NCI-H1105 treated with DMSO at 0.1 percent for 48 hours (cell line): ENCODE measurements at regions not wholly inside any gene's neighbourhood (a gene's known extent, or its start where the extent isn't known, plus 50 kb on each side); places are given as distances from the start of the nearest gene placed in this dataset.
"Not testable (repeated sequence)": the region's sequence is repeated elsewhere in the genome, so short reads cannot be mapped to it uniquely, and the experiment has no call there.

ENCODE experiments used
- DNase-seq: peaks from one replicate; lab custom pipeline; 2025; lab: John Stamatoyannopoulos, UW

DNA sequence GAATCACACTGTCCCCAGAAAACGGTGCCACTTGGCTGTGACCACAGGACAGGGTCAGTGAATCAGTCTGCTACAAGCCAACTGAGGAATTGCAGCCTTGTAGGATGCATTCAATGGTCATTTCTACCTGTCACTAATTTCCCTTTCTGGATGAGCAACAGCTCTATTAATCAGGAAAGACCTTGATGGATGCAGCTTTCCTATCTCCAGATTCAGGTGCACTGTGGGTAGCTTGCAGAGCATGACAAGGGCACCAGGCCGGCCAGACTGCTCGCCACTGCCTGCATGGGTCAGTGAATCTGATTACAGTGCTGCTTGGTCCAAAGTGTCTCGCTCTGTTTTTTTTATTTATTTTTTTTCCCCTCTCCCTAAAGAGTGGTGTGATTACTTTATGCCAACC lies 506.8 kb upstream of the AUTS2 start:
- no peak for DNase-seq

DNA sequence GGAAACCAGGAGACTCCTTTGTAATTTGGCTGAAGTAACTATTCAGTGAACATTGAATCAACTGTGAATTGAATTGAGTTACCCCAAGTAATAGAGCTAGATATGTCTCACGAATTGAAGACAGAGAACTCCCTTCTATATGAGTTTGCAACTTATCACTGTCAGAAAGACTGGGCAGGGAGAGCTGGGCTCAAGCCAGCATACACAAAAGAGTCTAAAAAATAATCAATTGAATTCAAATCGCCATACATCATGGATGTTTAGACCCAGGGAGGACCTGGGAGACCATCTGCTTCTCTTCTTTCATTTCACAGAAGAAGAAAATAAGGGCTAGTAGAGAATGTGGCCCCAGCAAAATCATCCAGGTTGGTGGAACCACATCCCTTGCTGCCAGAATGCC lies 503.1 kb upstream of the AUTS2 start:
- DNase-seq = no peak

DNA sequence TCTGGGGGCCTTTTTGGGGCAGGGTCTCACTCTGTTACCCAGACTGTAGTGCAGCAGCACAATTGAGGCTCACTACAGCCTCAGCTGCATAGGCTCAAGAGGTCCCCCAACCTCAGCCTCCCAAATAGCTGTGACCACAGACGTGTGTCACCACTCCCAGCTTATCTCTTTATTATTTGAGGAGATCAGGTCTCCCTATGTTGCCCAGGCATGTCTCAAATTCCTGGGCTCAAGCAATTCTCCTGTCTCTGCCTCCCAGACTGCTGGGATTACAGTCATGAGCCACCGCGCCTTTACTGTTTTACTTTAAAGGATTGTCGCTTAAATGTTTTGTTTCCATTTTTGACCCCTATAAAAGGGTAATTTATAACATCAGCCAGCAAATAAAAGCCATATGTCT lies 502.6 kb upstream of the AUTS2 start:
- no peak for DNase-seq

DNA sequence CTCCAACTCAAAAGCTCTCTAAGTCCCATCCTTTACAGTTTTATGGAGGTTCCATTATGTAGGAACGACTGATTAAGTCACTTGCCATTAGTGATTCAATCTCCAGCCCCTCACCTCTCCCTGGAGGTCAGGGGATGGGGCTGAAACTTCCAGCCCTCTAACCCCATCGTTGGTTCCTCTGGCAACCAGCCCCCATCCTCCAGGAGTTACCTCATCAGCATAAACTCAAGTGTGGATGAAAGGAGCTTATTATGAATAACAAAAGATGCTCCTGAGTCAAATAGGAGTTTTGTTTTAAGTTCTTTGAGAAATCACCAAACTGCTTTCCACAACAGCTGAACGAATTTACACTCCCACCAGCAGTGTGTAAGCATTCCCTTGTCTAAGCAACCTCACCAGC lies 494.3 kb upstream of the AUTS2 start:
- no peak for DNase-seq

DNA sequence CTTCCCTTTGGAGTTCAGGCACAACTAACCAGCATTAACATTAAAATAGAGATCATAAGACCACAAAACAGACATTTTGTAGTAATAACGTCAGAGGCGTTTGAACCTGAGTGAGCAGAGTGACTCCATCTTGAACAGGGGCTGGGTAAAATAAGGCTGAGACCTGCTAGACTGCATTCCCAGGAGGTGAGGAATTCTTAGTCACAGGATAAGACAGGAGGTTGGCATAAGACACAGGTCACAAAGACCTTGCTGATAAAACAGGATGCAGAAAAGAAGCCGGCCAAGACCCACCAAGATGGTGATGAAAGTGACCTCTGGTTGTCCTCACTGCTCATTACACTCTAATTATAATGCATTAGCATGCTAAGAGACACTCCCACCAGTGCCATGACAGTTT lies 493.2 kb upstream of the AUTS2 start:
- DNase-seq = no peak

DNA sequence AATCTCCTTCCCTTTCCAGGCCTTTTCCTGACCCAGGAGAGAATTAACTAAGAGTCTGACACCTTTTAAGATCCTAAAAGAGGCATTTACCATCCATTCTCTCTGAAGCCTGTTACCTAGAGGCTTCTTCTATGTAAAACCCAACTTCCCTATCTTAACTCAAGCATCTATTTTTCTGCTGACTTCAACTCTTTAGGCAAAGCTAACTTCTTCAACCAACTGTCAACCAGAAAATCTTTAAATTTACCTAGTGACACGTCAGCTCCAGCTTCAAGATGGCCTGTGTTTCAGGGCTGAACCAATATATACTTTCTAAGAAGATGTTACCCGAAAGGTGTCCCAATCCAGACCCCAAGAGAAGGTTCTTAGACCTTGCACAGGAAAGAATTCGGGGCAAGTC lies 492.3 kb upstream of the AUTS2 start:
- no peak for DNase-seq

DNA sequence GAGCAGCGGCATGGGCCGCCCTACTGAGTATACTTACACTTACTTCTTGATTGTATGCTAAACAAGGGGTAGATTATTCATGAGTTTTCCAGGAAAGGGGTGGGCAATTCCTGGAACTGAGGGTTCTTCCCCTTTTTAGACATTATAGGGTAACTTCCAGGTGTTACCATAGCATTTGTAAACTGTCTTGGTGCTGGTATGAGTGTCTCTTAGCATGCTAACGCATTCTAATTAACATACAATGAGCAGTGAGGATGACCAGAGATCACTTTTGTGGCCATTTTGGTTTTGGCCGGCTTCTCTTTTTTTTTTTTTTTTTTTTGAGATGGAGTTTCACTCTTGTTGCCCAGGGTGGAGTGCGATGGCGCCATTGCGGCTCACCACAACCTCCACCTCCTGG lies 491.8 kb upstream of the AUTS2 start:
- DNase-seq = not testable (repeated sequence)

DNA sequence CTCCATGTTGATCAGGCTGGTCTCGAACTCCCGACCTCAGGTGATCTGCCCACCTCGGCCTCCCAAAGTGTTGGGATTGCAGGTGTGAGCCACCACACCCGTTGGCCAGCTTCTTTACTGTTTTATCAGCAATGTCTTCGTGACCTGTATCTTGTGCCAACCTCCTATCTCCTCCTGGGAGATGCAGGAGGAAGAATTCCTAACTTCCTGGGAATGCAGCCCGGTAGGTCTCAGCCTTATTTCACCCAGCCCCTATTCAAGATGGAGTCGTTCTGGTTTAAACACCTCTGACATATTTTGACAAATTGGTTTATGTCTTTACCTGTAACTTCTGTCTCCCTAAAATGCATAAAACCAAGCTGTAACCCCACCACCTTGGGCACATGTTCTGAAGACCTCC lies 491.3 kb upstream of the AUTS2 start:
- not testable (repeated sequence) for DNase-seq

DNA sequence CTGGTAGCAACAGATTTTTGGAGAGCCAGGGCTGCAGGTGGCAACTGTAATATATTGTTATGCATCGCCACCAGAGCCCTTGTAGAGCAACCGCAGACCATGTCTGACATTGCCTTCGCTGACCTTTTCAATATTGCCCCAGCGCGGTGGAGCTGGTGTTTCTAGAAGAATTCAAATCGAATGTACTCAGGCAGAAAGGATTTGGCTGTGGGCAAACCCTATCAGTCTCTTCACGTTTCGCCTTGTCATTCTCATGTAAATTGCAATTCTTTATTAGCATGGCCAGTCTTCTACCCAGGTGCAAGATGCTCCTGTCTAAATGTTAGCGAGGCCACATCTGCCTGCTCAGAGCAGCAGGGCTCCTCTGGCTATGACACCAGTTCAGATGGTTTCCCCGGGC lies 490.2 kb upstream of the AUTS2 start:
- no peak for DNase-seq

DNA sequence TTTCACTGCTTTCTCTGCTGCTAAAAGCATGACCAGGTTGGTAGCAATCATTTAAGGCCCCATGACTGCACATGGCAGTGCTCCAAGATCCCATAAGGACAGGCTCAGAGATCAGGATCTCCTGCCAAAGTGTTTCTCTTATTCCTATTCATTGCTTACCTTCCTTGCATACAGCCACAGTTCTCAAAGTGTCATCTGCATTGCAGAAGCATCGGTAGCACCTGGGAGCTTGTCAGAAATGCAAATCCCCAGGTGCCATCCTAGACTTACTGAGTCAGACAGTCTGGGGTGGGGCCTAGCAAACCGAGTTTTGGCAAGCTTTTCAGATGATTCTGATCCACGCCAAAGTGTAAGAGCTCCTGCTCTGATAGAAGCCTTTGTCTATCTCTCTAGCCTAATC lies 489.0 kb upstream of the AUTS2 start:
- DNase-seq = peak; percentile 9

DNA sequence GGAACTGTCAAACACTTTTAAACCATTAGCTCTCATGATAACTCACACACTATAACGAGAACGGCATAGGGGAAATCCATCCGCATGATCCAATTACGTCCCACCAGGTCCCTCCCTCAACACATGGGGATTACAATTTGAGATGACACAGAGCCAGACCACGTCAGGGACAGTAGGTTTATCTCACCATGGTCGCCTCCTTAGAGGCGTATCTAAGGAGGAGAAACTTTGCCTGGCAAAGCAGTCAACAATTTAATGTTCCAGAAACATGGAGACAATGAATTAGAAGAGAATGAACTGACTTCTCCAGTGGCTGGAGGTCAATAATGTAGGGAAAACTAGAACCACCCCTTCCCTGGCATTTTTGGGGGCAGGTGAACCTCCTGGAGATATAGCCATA lies 488.4 kb upstream of the AUTS2 start:
- no peak for DNase-seq

DNA sequence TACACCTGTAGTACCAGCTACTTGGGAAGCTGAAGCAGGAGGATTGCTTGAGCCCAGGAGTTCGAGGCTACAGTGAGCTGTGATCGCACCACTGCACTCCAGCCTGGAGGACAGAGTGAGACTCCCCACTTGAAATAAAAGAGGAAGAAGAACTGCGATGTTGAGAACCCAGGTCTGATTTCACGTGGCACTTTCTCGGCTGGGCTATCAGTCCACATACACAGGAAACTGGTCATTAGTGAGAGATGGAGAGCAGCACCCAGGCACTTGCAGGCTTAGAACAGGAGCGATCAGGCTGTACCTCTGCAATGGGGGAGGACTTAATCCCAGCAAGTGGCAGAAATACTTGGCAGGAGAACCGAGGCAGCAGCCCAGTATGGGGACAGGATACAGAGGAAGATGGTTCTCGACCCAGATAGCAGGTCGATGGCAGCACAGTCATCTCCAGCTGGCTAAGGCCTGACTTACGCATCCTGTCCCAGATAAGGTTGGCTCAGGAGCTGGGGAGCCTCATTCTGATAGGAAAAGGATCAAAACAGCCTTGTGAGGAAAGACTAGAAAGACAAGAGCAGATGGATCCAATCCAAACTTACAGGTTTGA lies 487.7 kb upstream of the AUTS2 start:
- no peak for DNase-seq

DNA sequence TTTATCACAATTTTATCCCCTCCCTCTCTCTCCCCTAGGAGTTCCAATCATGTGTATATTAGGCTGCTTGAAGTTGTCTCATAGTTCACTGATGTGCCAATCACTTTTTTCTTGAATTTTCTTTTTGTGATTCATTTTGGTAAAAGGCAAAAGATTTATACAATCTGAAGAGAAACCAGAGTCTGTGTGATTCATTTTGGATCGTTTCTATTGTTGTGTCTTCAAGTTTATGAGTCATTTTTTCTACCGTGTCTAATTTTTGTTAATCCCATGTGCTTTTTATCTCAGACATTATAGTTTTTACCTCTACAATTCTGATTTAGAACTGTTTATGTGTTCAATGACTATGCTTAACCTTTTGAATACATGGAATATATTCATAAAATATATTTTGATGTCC lies 483.9 kb upstream of the AUTS2 start:
- DNase-seq = no peak

DNA sequence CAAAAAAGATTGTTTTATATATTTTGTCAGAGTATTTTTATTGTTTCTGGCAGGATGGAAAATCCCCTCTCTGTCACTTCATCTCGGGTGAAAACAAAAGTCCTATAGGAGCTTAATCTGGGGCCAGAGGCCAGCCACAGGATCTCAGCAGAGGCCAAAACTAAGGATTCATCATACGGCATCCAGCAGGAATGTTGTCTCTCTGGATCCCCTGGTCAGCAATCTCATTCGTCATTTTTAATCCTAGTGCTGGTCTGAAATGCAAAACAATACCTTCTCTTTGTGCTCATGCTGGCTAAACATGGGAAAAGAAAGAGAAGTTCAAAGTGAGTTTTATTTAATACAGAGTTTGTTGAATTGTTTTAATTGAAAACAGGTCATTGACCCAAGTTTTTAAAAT lies 482.5 kb upstream of the AUTS2 start:
- DNase-seq = no peak

DNA sequence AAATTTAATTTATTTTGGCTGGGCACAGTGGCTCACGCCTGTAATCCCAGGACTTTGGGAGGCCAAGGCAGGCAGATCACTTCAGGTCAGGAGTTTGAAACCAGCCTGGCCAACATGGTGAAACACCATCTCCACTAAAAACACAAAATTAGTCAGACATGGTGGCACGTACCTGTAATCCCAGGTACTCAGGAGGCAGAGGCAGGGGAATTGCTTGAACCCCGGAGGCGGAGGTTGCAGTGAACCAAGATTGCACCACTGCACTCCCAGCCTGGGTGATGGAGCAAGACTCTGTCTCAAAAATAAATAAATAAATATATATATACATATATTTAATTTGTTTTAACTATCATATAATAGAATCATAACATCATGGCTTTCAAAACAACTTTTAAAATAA lies 482.1 kb upstream of the AUTS2 start:
- not testable (repeated sequence) for DNase-seq

DNA sequence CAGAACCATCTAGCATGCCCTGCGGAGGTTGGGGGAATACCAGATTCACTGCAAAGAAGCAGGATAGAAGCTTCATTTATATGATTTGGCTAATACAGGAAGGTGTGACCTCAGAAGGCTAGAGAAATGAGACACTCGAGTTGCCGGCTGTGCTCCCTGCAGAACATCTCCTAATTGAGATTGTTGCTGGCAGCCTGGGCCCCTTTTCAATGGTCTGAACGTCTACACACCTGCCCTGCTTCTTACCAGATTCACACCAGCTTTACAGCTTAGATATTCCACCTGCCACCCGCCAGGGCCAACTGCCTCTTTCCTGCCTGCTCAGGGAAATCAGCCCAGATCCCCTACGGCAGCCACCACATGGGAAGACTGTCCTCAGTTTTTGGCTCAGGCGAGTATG lies 475.3 kb upstream of the AUTS2 start:
- peak; percentile 22 for DNase-seq

DNA sequence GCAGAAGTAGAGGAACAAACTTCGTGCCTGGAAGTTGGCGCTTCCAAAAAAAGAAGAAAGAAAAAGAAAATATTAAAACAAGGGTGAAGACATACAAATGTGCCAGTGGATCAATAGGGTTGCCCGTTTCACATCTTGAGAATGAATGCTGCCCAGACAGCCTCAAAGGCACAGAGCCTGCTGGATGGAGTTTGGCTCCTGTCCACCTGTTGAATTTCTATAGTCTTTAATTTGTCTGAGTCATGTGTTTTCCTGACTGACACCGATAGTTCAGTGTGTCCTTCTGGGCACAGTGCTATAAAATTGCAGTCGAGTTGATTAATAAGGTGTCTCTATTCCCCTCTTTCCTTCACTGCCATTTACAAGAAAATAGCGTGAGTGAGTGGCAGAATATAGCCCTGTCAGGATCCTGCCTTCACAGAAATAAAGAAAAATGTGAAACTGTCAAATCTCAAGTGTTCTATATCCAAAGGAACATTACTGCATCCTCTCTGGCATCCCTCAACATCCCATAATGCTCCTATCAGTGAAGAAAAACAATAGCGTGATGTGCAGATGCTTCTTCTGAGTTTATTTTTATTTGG lies 471.3 kb upstream of the AUTS2 start:
- peak; percentile 41 for DNase-seq

DNA sequence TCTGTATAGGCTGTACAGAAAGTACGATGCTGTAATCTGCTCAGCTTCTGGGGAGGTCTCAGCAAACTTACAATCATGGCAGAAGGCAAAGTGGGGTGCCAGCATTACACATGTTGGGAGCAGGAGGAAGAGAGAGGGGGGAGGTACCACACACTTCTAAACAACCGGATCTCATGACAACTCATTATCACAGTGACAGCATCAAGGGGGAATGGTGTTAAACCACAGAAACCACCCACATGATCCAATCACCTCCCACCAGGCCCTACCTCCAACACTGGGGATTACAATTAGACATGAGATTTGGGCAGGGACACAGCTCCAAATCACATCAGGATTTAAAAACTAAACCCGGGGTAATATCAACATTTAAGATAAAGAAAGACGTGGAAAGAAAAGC lies 468.8 kb upstream of the AUTS2 start:
- DNase-seq = no peak

DNA sequence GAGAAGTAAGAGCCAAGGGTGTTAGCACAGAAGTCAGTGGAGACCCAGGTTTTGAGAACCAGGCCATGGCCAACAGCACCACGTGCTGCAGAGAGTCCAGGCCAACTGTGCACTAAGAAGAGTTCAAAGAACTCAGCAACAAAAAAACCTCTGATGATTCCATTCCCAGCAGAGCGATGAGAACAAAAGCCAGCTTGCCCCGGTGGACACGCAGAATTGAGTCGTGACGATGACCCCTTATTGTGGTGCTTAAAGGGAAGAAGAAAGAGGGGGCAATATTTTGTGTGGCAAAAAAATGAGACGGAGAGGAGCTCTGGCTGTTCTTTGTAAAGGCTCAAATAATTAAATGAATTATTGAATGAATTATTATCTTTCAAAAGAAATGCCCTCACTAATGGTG lies 468.3 kb upstream of the AUTS2 start:
- DNase-seq = no peak

DNA sequence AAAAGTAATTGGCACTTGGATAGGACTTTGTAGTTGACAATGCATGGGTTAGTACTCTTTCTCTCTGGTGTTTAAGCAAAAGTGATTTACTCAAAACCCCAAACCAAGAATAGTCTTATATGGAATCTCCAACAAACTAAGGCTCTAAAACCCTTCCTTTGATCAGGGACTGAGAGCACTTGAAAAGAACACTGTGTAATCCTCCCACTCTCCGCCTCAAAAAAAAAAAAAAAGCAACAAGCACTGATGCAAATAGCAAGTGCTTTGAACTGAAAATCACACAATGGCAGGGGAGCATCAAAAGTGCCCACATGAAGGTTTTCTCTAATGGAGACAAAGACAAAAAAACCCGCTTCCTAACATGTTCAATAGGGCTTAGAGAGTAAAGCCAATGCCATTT lies 467.9 kb upstream of the AUTS2 start:
- no peak for DNase-seq

DNA sequence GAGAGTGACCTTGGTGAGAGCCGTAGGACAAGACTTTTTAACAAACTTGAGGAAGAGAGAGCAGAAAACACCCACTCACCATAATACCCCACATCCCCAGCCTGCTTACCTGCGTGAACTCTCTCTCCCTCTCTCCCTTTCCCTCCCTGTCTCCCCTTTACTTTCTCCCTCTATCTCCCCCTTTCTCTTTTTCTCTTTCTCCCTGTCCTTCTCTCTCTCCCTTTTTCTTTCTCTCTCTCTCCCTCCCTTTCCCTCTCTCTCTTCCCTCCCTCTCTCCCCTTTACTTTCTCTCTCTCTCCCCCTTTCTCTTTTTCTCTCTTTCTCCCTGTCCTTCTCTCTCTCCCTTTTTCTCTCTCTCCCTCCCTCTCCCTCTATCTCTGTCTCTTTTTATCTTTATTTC lies 464.0 kb upstream of the AUTS2 start:
- DNase-seq = no peak

DNA sequence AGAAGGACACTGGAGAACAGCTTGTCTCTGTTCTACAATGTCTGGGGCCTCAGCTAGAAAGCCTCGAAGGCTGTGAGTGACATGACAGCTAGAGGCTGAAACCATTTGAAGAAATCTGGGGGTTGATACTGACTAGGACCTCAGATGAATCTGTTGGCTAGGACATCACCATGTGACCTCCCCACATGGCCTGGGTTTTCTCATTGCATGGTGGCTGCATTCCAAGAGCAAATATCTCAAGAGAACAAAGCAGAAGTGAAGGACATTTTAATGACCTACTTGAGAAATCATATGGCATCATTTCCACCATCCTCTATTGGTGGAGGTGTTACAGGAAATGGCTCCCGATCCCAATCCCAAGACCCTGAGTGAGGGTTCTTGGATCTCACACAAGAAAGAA lies 450.6 kb upstream of the AUTS2 start:
- DNase-seq = no peak

DNA sequence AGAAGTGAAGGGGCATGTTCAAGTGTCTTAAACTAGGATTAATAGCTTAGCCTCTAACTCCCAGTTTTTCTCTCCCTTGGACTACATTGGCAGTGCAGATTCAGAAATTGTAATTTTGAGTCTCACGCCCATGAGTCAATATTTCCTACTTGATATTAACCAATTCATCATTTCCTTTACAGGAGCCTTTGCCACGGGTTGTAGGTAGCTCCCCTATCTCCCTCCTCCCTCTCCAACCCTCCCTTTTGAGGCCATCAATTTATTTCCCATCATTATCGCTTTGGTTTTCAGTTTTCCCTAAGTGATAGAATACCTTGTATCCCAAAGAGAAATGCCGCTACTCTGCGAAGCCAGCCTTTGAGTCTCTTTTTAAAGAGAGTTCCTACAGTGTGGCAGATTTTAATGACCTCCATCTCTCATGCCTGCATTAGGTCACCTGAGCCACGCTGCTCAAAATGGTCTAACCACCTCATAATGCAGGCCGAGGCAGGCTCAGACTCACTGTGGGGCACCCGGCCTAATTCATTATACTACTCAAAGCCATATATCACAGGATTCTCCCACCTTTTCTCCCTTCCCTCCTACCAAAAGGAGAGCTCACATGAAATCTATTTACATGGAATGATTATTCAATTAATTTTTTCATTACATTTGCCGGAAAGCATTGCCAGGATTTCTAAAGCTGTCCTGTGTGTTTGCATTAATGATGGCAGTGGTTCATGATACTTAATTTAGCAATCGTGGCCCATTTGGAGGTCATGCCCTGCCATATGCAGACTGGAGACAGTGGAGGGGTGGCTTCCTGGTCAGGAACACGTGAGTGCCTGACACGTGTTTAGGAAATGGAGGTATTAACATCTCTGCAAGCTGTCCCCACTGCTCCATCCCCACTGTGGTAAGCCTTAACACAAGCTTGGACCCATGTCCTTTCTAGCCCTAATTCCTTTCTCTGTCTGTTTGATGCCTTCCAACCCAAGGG lies 448.2 kb upstream of the AUTS2 start:
- no peak for DNase-seq
